ENCODE measurements at regions not wholly inside any gene's neighbourhood (a gene's known extent, or its start where the extent isn't known, plus 50 kb on each side); places are given as distances from the start of the nearest gene placed in this dataset.

GRCh38 chr20:60485012-60485760 lies 527.0 kb downstream of the CDH26 start:
- 40 to 41% (median 40%) methylated on average over 20 of the region's 20 CpGs for WGBS, 3 donors
- intact Hi-C loops (cut with DNase I): no loop called here
- TF ChIP-seq POLR2A (IDR thresholded peaks at IDR 0.05) (no peak), CTCF (IDR thresholded peaks at IDR 0.05) (no peak)

GRCh38 chr20:60486315-60486714 lies 528.1 kb downstream of the CDH26 start:
- Histone ChIP-seq H3K36me3 (no peaks in the 10 kb centered on the region), H3K27ac (no peak overlapping the region), H3K4me1 (ENCODE audit: insufficient read depth) (no peaks in the 10 kb centered on the region), H3K27me3 (no peaks in the 10 kb centered on the region), H3K9me3 (no peaks in the 10 kb centered on the region), H3K4me3 (no peak overlapping the region)
- no peak for TF ChIP-seq EP300 (IDR thresholded peaks at IDR 0.05)
- no peak for TF ChIP-seq CTCF (IDR thresholded peaks at IDR 0.05)
- no peak for TF ChIP-seq POLR2A (IDR thresholded peaks at IDR 0.05)
- 77 to 88% (median 82%) methylated on average over 10 of the region's 10 CpGs for WGBS, 3 donors
- intact Hi-C loops (cut with DNase I): no loop called here
- DNase-seq: no peak

More at GRCh38 chr20:60485012-60485760, 527.0 kb downstream of the CDH26 start:
- DNase-seq: no peak
- H3K36me3 ChIP-seq: no peaks in the 10 kb centered on the region
- no peaks in the 10 kb centered on the region for H3K9me3 ChIP-seq
- H3K27ac ChIP-seq: no peak overlapping the region
- no peaks in the 10 kb centered on the region for H3K27me3 ChIP-seq
- no peaks in the 10 kb centered on the region for H3K4me1 ChIP-seq (ENCODE audit: insufficient read depth)
- H3K4me3 ChIP-seq: no peak overlapping the region

GRCh38 chr20:60486937-60487336 lies 528.7 kb downstream of the CDH26 start:
- no peaks in the 10 kb centered on the region for H3K36me3 ChIP-seq
- TF ChIP-seq EP300 (IDR thresholded peaks at IDR 0.05) (no peak), POLR2A (IDR thresholded peaks at IDR 0.05) (no peak), CTCF (IDR thresholded peaks at IDR 0.05) (no peak)
- DNase-seq: no peak
- H3K27me3 ChIP-seq: no peaks in the 10 kb centered on the region
- H3K4me1 ChIP-seq (ENCODE audit: insufficient read depth): no peaks in the 10 kb centered on the region
- intact Hi-C loops (cut with DNase I): no loop called here
- H3K9me3 ChIP-seq: no peaks in the 10 kb centered on the region
- 88 to 94% (median 91%) methylated on average over 8 of the region's 8 CpGs for WGBS, 3 donors
- no peak overlapping the region for H3K27ac ChIP-seq
- H3K4me3 ChIP-seq: no peak overlapping the region

GRCh38 chr20:60490217-60491050 lies 532.2 kb downstream of the CDH26 start:
- no peaks in the 10 kb centered on the region for H3K36me3 ChIP-seq
- no peak for DNase-seq
- H3K27ac ChIP-seq: no peak overlapping the region

More at GRCh38 chr20:60490217-60491050, 532.2 kb downstream of the CDH26 start:
- H3K4me1 ChIP-seq (ENCODE audit: insufficient read depth): no peaks in the 10 kb centered on the region
- H3K9me3 ChIP-seq: no peaks in the 10 kb centered on the region
- intact Hi-C loops (cut with DNase I): no loop called here
- 67 to 77% (median 72%) methylated on average over 8 of the region's 8 CpGs for WGBS, 3 donors
- no peaks in the 10 kb centered on the region for H3K27me3 ChIP-seq
- no peak overlapping the region for H3K4me3 ChIP-seq
- TF ChIP-seq CTCF (IDR thresholded peaks at IDR 0.05): no peak
- no peak for TF ChIP-seq EP300 (IDR thresholded peaks at IDR 0.05)
- TF ChIP-seq POLR2A (IDR thresholded peaks at IDR 0.05): no peak
